ENCODE measurements at regions not wholly inside any gene's neighbourhood (a gene's known extent, or its start where the extent isn't known, plus 50 kb on each side); places are given as distances from the start of the nearest gene placed in this dataset.

GRCh38 chr5:158378931-158379330 is 520.0 kb upstream of the CLINT1 start:
- DNase-seq (ENCODE audit: low read depth in 2 of 2, low spot score in 1 of 2) = no peak

- no peak for DNase-seq (ENCODE audit: low read depth in 2 of 2, low spot score in 1 of 2)
Measured at GRCh38 chr5:158376679-158377078, 517.7 kb upstream of the CLINT1 start.

GRCh38 chr5:158375531-158375930 is 516.6 kb upstream of the CLINT1 start:
- DNase-seq (ENCODE audit: low read depth in 2 of 2, low spot score in 1 of 2) = no peak

GRCh38 chr5:158373608-158374395 is 514.9 kb upstream of the CLINT1 start:
- no peak for DNase-seq (ENCODE audit: low read depth in 2 of 2, low spot score in 1 of 2)

GRCh38 chr5:158369241-158369640 is 510.3 kb upstream of the CLINT1 start:
- no peak for DNase-seq (ENCODE audit: low read depth in 2 of 2, low spot score in 1 of 2)

- DNase-seq (ENCODE audit: low read depth in 2 of 2, low spot score in 1 of 2) = no peak
Measured at GRCh38 chr5:158368686-158369085, 509.7 kb upstream of the CLINT1 start.

- DNase-seq (ENCODE audit: low read depth in 2 of 2, low spot score in 1 of 2) = no peak
Measured at GRCh38 chr5:158364367-158364766, 505.4 kb upstream of the CLINT1 start.

GRCh38 chr5:158354958-158355357 is 496.0 kb upstream of the CLINT1 start:
- DNase-seq (ENCODE audit: low read depth in 2 of 2, low spot score in 1 of 2) = no peak

GRCh38 chr5:158351485-158352125 is 492.7 kb upstream of the CLINT1 start:
- DNase-seq (ENCODE audit: low read depth in 2 of 2, low spot score in 1 of 2) = no peak

- DNase-seq (ENCODE audit: low read depth in 2 of 2, low spot score in 1 of 2) = no peak
Measured at GRCh38 chr5:158349987-158350386, 491.0 kb upstream of the CLINT1 start.

- DNase-seq (ENCODE audit: low read depth in 2 of 2, low spot score in 1 of 2) = no peak
Measured at GRCh38 chr5:158344376-158344775, 485.4 kb upstream of the CLINT1 start.

- DNase-seq (ENCODE audit: low read depth in 2 of 2, low spot score in 1 of 2) = no peak
Measured at GRCh38 chr5:158340608-158341007, 481.7 kb upstream of the CLINT1 start.

GRCh38 chr5:158326256-158326655 is 467.3 kb upstream of the CLINT1 start:
- DNase-seq (ENCODE audit: low read depth in 2 of 2, low spot score in 1 of 2) = no peak

GRCh38 chr5:158324236-158324635 is 465.3 kb upstream of the CLINT1 start:
- DNase-seq (ENCODE audit: low read depth in 2 of 2, low spot score in 1 of 2) = no peak

- no peak for DNase-seq (ENCODE audit: low read depth in 2 of 2, low spot score in 1 of 2)
Measured at GRCh38 chr5:158322620-158323019, 463.7 kb upstream of the CLINT1 start.

GRCh38 chr5:158320934-158321333 is 462.0 kb upstream of the CLINT1 start:
- DNase-seq (ENCODE audit: low read depth in 2 of 2, low spot score in 1 of 2) = no peak

- DNase-seq (ENCODE audit: low read depth in 2 of 2, low spot score in 1 of 2) = no peak
Measured at GRCh38 chr5:158320178-158320674, 461.3 kb upstream of the CLINT1 start.

- DNase-seq (ENCODE audit: low read depth in 2 of 2, low spot score in 1 of 2) = no peak
Measured at GRCh38 chr5:158317507-158317906, 458.6 kb upstream of the CLINT1 start.

GRCh38 chr5:158313733-158314464 is 455.0 kb upstream of the CLINT1 start:
- DNase-seq (ENCODE audit: low read depth in 2 of 2, low spot score in 1 of 2) = no peak

GRCh38 chr5:158313027-158313732 is 454.2 kb upstream of the CLINT1 start:
- DNase-seq (ENCODE audit: low read depth in 2 of 2, low spot score in 1 of 2) = no peak

GRCh38 chr5:158309088-158309807 is 450.3 kb upstream of the CLINT1 start:
- no peak for DNase-seq (ENCODE audit: low read depth in 2 of 2, low spot score in 1 of 2)
